Activated CD4-positive, alpha-beta T cell treated with anti-CD3 and anti-CD28 coated beads, Interleukin-2, Interleukin-6, amounts not matched to agents 100 ng/mL and 50 ng/mL, durations not matched to agents 16 hours and 8 hours (primary cell): ENCODE measurements at regions not wholly inside any gene's neighbourhood (a gene's known extent, or its start where the extent isn't known, plus 50 kb on each side); places are given as distances from the start of the nearest gene placed in this dataset.

Source experiments
- DNase-seq: peaks from one replicate; pipeline ENCODE4 v3.0.0-alpha.2; 2020

DNA sequence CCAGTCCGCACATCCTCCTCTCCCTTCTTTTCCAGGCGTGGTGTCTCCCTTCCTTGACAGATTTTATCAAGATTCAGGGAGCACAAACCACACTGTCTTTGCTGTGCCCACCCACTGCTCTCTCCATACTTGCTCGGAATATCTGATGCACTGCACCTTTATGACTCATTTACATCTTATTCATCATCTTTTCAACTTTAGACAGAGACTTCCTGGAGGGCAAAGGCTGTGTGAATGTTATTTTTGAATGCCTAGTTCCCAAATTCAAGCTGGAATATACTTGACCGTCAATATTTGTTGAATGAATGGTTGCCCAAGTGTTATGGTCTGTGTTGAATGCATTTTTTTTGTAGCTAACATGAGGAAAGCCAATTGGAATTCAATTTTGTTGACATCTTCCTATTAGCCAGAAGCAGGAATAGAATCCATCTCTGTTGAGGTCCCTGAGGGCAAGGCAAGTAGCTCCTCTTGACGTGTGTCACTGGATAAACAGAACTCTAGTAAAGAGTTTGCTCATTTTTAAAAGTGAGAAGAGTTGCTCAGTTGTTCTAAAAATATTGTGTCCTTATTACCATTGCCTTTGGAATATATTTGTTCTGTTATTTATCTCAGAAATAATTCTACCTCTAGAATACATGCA, 95.0 kb downstream of the KLF6 start:
- DNase-seq: no peak

DNA sequence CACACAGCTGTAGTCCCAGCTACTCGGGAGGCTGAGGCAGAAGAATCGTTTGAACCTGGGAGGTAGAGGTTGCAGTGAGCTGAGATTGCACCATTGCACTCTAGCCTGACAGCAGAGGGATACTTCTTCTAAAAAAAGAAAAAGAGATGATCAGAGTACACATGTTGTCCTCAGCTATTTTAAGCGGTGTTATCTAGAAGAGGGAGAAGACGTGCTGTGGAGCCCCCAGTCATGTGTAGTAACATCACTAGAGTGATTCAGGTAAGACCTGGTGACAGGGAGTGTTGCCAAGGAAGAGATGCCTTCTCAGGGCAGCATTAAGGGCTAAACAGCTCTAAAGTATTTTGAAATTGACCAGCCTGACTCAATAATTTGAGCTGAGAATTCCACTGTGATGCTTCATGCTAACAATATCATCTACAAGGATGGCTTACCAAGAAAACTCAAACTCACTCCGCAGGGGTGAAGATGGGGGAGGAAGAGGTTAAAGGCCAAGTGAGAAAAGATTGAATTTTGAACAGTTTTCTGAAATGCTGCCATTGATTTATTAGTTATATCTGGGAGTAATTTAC, 97.4 kb downstream of the KLF6 start:
- DNase-seq: no peak

DNA sequence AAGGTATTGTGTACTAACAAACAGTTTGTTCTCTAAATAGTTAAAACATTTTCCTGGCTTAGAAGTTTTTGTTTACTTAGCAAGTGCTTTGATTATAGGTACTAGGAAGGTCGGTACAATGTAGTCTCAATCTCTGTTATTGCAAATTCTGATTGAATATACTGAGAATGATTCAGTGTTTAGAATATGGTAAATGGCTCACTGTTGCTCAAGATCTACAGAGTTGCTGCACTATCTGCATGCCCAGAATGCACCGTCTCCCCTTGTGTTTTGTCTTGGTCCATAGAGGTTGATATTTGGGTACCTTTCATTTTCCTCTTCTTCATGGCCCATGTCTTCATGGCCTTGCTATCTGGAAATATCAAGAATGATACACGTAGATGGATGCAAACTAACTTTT, 99.6 kb downstream of the KLF6 start:
- no peak for DNase-seq

GRCh38 chr10:3684891-3685290, 100.1 kb downstream of the KLF6 start:
- peak; percentile 32 for DNase-seq

GRCh38 chr10:3683560-3683959, 101.4 kb downstream of the KLF6 start:
- DNase-seq: no peak

DNA sequence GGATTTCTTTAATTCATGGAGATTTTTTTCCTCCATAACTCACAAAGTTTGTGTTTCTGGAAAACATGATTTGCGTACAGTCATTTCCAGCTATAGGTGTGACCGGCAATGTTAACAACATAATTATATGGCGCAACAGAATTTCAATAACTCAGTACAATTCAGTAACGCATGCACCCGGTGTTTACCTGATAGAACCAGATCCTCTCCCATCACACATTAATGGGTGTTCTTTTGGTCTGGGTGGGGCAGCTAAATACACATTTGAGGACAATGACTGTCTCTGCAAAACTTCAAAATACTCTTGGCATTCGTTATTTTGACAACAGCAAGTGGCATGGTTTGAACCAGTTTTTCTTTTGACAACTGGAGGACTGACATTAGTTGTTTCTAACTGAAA, 102.3 kb downstream of the KLF6 start:
- no peak for DNase-seq

DNA sequence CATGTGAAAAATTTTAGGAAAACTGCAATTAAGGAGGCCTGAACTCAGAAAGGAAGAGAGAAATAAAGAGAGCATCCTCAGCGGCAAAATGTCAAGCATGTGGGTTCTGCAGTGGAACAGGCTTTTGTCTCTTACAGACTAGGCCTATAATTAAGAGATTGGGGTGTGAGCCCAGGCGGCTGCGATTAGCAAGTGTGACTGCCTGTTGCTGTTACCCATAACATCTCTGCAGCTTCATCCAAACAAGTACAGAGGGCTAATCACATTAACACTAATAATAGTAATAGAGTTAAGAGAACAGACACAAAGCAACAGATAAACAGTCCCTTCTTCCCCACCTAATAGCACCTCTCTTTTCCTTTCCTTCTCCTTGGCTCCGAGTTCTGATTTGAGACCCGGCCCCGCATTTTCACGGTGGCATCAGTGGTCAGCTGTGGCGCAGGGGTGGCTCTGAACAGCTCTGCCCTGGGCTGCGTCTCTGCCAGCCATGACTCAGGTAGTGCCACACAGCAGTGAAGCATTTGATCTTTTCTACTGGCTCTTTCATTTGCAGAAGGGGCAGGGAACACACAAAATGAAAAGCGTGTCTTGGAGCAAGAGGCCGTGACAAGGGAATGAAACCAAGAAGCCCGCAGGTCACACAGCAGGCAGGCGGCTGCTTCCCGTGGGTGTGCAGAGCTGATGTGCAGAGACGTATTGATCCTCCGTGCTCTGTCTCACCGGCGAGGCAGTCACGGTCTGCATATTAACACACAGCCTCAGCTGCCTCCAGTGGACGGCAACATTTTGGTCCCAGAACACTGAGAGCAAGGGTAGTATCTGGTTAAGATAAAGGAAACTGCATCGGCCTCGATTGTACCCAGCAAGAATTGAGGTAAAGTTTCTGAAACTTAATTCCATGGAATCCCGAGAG, 103.1 kb downstream of the KLF6 start:
- no peak for DNase-seq

GRCh38 chr10:3679950-3680629, 104.9 kb downstream of the KLF6 start:
- DNase-seq: no peak

- no peak for DNase-seq
Observed at GRCh38 chr10:3678629-3679227, 106.3 kb downstream of the KLF6 start.

- DNase-seq: no peak
Observed at GRCh38 chr10:3676564-3676963, 108.4 kb downstream of the KLF6 start.

DNA sequence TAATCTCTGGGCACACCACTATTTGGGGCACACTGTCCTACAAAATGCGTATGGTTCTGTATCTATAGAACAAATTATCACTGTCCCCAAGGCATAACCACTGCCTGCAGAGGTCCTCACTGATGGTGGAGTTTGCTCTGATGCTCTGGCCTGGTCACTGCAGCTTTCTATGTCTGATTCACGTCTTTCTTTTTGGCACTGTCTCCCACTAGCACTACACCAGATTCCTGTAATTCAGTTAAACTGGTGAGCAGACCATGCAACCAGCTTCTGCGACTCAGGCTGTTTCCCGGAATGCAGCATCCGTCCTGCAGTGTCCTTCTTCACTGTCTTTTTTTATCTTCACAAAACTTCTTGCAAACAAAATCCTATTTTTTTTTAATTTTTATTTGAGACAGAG, 112.8 kb downstream of the KLF6 start:
- no peak for DNase-seq

- DNase-seq: no peak
Observed at GRCh38 chr10:3671386-3671955, 113.5 kb downstream of the KLF6 start.

- DNase-seq: no peak
Observed at GRCh38 chr10:3668966-3669330, 116.1 kb downstream of the KLF6 start.

GRCh38 chr10:3668276-3668965, 116.6 kb downstream of the KLF6 start:
- peak; percentile 69 for DNase-seq

GRCh38 chr10:3666525-3667302, 118.3 kb downstream of the KLF6 start:
- DNase-seq: peak; percentile 33

GRCh38 chr10:3665316-3665908, 119.6 kb downstream of the KLF6 start:
- DNase-seq: no peak

- DNase-seq: no peak
Observed at GRCh38 chr10:3662775-3663174, 122.2 kb downstream of the KLF6 start.

DNA sequence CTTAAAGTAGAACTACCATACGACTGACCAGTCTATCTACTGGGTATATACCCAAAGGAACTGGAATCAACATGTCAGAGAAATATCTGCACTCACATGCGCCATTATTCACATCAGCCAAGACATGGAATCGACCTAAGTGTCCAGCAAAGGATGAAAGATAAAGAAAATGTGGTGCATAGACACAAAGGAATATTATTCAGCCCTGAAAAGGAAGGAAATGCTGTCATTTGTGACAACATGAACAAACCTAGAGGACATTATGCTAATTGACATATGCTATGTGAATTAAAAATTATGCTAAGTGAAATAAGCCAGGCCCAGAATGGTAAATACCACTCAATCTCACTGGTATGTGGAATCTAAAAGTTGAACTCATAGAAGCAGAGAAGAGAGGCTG, 123.7 kb downstream of the KLF6 start:
- no peak for DNase-seq

GRCh38 chr10:3660753-3661152, 124.3 kb downstream of the KLF6 start:
- DNase-seq: no peak

- no peak for DNase-seq
Observed at GRCh38 chr10:3659203-3659917, 125.6 kb downstream of the KLF6 start.
